ENCODE measurements at regions not wholly inside any gene's neighbourhood (a gene's known extent, or its start where the extent isn't known, plus 50 kb on each side); places are given as distances from the start of the nearest gene placed in this dataset.
"Not testable (repeated sequence)": the region's sequence is repeated elsewhere in the genome, so short reads cannot be mapped to it uniquely, and the experiment has no call there.

DNA sequence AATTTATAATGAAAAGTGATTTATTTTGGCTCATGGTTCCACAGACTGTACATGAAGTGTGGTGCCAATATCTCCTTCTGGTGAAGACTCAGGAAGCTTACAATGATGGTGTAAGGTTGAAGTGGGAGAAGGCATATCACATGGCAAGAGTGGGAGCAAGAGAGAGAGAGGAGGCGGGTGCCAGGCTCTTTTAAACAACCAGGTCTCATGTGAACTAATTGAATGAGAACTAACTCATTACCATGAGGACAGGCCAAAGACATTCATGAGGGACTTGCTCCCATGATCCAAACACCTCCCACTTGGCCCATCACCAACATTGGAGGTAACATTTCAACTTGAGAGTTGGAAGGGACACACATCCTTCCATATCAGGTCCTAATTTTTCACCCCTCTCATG is 155.2 kb downstream of the SLC38A4 start:
- no peak for DNase-seq (ENCODE audit: low read depth)

DNA sequence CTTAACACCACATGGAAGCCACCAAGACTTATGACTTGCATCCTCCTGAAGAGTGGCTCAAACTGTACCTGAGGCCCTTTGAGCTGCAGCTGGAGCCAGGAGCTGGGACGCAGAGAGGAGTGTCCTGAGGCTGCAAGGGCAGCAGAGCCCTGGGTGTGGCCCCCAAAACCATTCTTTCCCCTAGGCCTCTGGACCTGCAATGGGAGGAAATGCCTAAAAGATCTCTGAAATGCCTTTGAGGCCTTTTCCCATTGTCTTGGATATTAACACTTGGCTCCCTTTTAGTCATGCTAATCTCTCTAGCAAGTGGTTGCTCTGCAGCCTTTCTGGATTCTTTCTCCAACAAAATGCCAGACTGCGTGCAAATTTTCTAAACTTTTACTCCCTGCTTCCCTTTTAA is 156.1 kb downstream of the SLC38A4 start:
- DNase-seq (ENCODE audit: low read depth), result no peak

GRCh38 chr12:46667551-46667950 is 158.2 kb downstream of the SLC38A4 start:
- DNase-seq (ENCODE audit: low read depth), result no peak

- DNase-seq (ENCODE audit: low read depth), result peak; percentile 80
These were observed 161.0 kb downstream of the SLC38A4 start for GRCh38 chr12:46664761-46665287.

DNA sequence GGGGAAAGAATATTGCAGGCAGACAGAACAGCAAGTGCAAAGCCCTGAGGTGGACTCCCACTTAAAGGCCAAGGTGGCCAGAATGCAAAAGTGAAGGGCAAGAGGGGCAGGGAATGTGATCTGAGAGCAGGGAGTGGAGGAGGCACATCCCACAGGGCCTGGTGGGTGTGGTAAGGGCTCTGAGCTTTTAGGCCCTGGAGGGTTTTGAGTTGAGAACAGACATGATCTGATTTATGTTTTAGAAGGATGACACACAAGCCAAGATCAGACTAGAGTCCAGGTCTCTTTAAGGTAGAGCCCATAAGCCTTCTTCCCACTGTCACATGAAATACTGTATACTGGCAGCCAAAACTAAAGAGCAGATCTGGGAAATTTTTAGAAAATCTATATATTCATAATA is 162.5 kb downstream of the SLC38A4 start:
- DNase-seq (ENCODE audit: low read depth), result no peak

- peak; percentile 87 for DNase-seq (ENCODE audit: low read depth)
These were observed 164.5 kb downstream of the SLC38A4 start for GRCh38 chr12:46661110-46661845.

DNA sequence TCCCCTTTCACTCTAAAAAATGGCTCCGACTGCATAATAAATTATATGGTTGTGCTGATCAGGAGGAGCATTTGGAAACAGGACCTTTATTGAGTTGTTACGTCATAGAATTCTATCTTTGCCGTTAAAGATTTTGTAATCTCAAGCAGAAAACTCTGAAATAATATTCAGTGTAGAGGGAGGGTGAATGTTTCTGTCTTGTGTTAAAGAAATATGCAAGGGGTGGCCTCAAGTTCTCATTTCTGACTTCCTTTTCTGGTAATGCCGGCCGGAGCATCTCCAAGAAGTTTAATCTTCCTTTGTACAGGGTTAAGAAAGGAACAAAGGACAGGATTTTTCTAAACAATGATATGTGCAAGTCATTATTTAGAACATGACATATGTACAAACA is 165.1 kb downstream of the SLC38A4 start:
- no peak for DNase-seq (ENCODE audit: low read depth)

DNA sequence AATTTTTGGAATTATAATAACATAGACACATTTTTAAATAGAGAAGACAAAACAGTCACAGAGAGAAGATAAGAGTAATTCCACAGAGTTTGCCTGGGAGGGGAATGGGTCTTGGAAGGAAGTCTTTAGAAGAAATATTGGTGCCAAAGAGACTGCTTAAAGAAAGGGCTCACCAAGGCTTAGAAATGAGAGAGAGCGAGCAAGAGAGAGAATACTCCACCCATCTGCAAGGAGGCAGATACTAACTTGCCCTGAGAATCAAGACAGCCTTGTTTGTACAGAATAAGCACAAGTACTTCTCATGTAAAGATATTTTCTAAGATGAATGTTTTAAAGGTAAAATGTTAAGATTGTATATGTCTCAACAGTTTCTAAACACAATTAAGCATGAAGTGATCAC is 165.5 kb downstream of the SLC38A4 start:
- no peak for DNase-seq (ENCODE audit: low read depth)

- no peak for DNase-seq (ENCODE audit: low read depth)
These were observed 166.0 kb downstream of the SLC38A4 start for GRCh38 chr12:46659824-46660223.

GRCh38 chr12:46659032-46659650 is 166.7 kb downstream of the SLC38A4 start:
- no peak for DNase-seq (ENCODE audit: low read depth)

DNA sequence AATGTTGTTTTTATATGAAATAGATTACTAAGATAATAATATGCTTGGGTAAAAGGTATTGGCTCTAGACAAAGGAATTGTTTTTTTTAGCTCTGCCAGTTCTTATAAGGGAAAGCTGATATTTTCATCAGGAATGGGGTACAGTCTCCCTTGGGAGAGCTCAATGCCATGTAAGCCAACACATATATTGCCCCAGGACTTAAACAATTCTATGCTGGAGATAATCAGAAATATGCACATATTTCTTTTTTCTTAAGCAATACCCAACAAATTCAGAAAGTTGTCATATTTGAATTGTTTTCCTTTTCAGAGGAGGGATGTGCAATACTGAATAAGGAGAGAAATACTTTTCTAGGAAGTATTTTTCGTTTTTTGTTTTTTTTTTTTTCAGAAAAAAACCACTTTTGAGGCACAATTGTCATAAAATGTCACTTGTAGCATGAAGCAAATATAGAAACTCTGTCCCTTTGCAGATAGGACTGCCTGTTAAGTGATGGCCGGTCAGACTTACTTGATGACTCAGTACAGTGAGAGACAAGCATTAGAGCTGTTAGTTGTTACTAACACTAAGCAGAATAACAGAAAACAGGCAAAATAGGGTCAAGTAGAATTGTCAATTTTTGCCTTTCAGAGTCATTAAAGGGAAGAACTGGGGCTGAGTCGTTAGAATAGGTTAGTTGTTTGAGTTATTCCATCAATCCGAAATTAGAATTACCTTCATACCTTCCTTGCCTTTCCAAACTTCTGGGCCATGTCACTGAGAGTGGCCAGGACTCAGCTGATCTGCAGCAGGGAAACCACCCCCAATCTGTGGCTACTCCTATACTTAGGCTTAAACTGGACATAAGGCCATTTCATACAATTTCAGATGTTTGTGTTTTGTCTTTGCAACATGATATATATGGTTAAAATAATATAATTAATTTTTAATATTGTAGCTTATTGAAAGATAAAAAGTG is 168.1 kb downstream of the SLC38A4 start:
- peak; percentile 53 for DNase-seq (ENCODE audit: low read depth)

- not testable (repeated sequence) for DNase-seq (ENCODE audit: low read depth)
These were observed 169.8 kb downstream of the SLC38A4 start for GRCh38 chr12:46655984-46656383.

- no peak for DNase-seq (ENCODE audit: low read depth)
These were observed 172.5 kb downstream of the SLC38A4 start for GRCh38 chr12:46653311-46653710.

GRCh38 chr12:46652692-46653091 is 173.1 kb downstream of the SLC38A4 start:
- no peak for DNase-seq (ENCODE audit: low read depth)

GRCh38 chr12:46650688-46651087 is 175.1 kb downstream of the SLC38A4 start:
- no peak for DNase-seq (ENCODE audit: low read depth)

GRCh38 chr12:46649433-46649832 is 176.4 kb downstream of the SLC38A4 start:
- no peak for DNase-seq (ENCODE audit: low read depth)

DNA sequence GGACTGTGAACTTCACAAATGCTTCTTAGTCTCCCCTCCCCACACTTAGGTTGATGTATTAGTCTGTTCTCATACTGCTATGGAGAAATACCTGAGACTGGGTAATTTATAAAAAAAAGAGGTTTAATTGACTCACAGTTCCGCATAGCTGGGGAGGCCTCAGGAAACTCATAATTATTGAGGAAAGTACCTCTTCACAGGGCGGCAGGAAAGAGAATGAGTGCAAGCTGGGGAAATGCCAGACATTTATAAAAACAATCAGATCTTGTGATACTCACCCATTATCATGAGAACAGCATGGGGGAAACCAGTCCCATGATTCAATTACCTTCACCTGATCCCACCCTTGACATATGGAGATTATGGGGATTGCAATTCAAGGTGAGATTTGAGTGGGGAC is 178.8 kb downstream of the SLC38A4 start:
- no peak for DNase-seq (ENCODE audit: low read depth)

GRCh38 chr12:46641649-46642048 is 184.1 kb downstream of the SLC38A4 start:
- not testable (repeated sequence) for DNase-seq (ENCODE audit: low read depth)

DNA sequence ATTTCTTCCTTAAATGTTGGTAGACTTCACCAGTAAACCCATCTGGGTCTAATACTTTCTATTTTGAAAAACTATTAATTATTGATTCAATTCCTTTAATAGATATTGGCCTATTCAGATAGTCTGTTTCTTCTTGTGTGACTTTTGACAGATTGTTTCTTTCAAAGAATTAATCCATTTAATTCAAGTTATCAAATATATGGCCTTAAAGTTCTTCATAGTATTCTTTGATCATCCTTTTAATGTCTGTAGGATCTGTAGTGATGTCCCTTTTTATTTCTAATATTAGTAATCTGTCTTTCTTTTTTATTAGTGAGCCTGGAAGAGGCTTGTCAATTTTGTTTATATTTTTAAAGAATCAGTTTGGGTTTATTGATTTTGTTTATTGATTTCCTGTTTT is 190.0 kb downstream of the SLC38A4 start:
- DNase-seq (ENCODE audit: low read depth), result no peak

GRCh38 chr12:46629331-46630229 is 196.2 kb downstream of the SLC38A4 start:
- DNase-seq (ENCODE audit: low read depth), result peak; percentile 21

GRCh38 chr12:46628176-46628575 is 197.6 kb downstream of the SLC38A4 start:
- DNase-seq (ENCODE audit: low read depth), result no peak
